ENCODE measurements at regions not wholly inside any gene's neighbourhood (a gene's known extent, or its start where the extent isn't known, plus 50 kb on each side); places are given as distances from the start of the nearest gene placed in this dataset.

DNA sequence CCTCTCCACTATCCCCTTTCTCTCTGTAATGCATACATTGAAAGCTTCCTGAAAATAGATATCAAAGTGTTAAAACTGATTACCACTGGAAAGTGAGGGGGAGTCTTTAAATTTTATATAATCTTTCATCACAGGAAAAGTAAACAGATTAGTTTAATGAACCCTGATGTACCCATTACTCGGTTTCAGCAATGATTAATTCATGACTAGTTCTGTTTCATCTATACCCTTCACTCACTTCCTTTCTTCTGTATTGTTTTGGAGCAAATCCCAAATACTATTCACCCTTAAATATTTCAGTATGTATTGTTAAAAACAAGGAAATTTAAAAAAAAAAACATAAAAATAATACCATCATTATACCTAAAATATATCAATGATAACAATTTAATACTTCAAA is 67.3 kb upstream of the TMCC3 start:
- H3K4me1 ChIP-seq (ENCODE audit: insufficient read depth, low read length) = no peaks in the 10 kb centered on the region
- POLR2A ChIA-PET = no interaction called here
- H3K27ac ChIP-seq (ENCODE audit: extremely low read length, insufficient read depth, low read length) = no peak overlapping the region
- no peak overlapping the region for H3K4me2 ChIP-seq (ENCODE audit: low read depth, low read length)
- in situ Hi-C loops (cut with HindIII; ENCODE audit: extremely low pct_ligation_motif_present, low pct_unique_long_range_greater_than_20kb) = no loop called here
- ATAC-seq (no peak), DNase-seq (ENCODE audit: low spot score) (no peak), FAIRE-seq (no peak)
- no peaks in the 10 kb centered on the region for H3K36me3 ChIP-seq (replicated peaks in 1 of 2; ENCODE audit: control insufficient read depth in 1 of 2, insufficient read depth in 2 of 2, low read length in 2 of 2)
- no peaks in the 10 kb centered on the region for H3K9me3 ChIP-seq (ENCODE audit: low read length)
- H3K4me3 ChIP-seq (replicated peaks in 1 of 3; ENCODE audit: insufficient read depth in 1 of 3, low read depth in 2 of 3, low read length in 3 of 3) = no peak overlapping the region
- 0 out of 5 replicates have a peak, but pooled peaks cover 0 to 4% of the 10 kb centered on the region in 2 experiments for H3K27me3 ChIP-seq (ENCODE audit: control insufficient read depth in 1 of 2, insufficient read depth in 2 of 2, low read length in 2 of 2)
- intact Hi-C loops (cut with micrococcal nuclease; ENCODE audit: unreplicated experiment) = no loop called here
- H2AFZ ChIP-seq (ENCODE audit: low read length) = no peak overlapping the region
- no peak overlapping the region for H3K9ac ChIP-seq (ENCODE audit: insufficient read depth, low read depth, low read length)
- H4K20me1 ChIP-seq (ENCODE audit: insufficient read depth, low read length) = no peaks in the 10 kb centered on the region
- CTCF ChIA-PET (ENCODE audit: low intra/inter-chr PET ratio, low total read pairs) = no interaction called here
- BruUV-seq (replicated peaks) = no TSS peak
- no peaks in the 10 kb centered on the region for H3K79me2 ChIP-seq (ENCODE audit: insufficient read depth, low read length)
- 24% methylated on average over 1 of the region's 1 CpG for WGBS (ENCODE audit: low lambda C conversion rate)
- TF ChIP-seq NCOR1 (IDR thresholded peaks at IDR 0.05; ENCODE audit: borderline replicate concordance, low read length) (no peak), ZNF883 (CRISPR knock-in tag; IDR thresholded peaks at IDR 0.05; ENCODE audit: not compliant biosample characterization) (no peak), NFKBIZ (CRISPR knock-in tag; IDR thresholded peaks at IDR 0.05) (no peak), MAZ (IDR thresholded peaks at IDR 0.05; ENCODE audit: borderline replicate concordance, low read depth, low read length) (no peak), MAZ (CRISPR knock-in tag; IDR thresholded peaks at IDR 0.05; ENCODE audit: low read depth) (no peak), NFKB2 (CRISPR knock-in tag; IDR thresholded peaks at IDR 0.05; ENCODE audit: borderline replicate concordance) (no peak), MYC (CRISPR knock-in tag; IDR thresholded peaks at IDR 0.05; ENCODE audit: borderline replicate concordance) (no peak)
- TF ChIP-seq, protein P1, sequence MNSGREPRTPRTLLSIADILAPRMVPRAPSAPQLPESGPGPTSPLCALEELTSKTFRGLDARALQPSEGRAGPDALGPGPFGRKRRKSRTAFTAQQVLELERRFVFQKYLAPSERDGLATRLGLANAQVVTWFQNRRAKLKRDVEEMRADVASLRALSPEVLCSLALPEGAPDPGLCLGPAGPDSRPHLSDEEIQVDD (CRISPR knock-in tag; IDR thresholded peaks at IDR 0.05; ENCODE audit: borderline replicate concordance) = no peak
- TF ChIP-seq, protein P2, sequence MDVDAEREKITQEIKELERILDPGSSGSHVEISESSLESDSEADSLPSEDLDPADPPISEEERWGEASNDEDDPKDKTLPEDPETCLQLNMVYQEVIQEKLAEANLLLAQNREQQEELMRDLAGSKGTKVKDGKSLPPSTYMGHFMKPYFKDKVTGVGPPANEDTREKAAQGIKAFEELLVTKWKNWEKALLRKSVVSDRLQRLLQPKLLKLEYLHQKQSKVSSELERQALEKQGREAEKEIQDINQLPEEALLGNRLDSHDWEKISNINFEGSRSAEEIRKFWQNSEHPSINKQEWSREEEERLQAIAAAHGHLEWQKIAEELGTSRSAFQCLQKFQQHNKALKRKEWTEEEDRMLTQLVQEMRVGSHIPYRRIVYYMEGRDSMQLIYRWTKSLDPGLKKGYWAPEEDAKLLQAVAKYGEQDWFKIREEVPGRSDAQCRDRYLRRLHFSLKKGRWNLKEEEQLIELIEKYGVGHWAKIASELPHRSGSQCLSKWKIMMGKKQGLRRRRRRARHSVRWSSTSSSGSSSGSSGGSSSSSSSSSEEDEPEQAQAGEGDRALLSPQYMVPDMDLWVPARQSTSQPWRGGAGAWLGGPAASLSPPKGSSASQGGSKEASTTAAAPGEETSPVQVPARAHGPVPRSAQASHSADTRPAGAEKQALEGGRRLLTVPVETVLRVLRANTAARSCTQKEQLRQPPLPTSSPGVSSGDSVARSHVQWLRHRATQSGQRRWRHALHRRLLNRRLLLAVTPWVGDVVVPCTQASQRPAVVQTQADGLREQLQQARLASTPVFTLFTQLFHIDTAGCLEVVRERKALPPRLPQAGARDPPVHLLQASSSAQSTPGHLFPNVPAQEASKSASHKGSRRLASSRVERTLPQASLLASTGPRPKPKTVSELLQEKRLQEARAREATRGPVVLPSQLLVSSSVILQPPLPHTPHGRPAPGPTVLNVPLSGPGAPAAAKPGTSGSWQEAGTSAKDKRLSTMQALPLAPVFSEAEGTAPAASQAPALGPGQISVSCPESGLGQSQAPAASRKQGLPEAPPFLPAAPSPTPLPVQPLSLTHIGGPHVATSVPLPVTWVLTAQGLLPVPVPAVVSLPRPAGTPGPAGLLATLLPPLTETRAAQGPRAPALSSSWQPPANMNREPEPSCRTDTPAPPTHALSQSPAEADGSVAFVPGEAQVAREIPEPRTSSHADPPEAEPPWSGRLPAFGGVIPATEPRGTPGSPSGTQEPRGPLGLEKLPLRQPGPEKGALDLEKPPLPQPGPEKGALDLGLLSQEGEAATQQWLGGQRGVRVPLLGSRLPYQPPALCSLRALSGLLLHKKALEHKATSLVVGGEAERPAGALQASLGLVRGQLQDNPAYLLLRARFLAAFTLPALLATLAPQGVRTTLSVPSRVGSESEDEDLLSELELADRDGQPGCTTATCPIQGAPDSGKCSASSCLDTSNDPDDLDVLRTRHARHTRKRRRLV (CRISPR knock-in tag; IDR thresholded peaks at IDR 0.05) = no peak
